A549 (cell line): ENCODE measurements at regions not wholly inside any gene's neighbourhood (a gene's known extent, or its start where the extent isn't known, plus 50 kb on each side); places are given as distances from the start of the nearest gene placed in this dataset.

Experiments used
- ATAC-seq, 2 experiments: fragments of 200-7000 bp in 1 of 2; fragments of >200 bp in 1 of 2; cut with Nextera tagmentation in 1 of 2; cut with Tn5 transposase in 1 of 2; 3 replicates each; pipeline versions ENCODE4 v1.8.0 to v1.9.1; 2018 to 2020; ENCODE audit warnings: mild to moderate bottlenecking in 1 of 2, moderate library complexity in 1 of 2
- CTCF ChIA-PET: fragments of 300-600 bp; sonication (Branson Sonifier 250); formaldehyde crosslinking; extraction: SDS; loops from one replicate; lab custom pipeline; 2021; ENCODE audit warnings: antibody characterized with exemption, inconsistent platforms; lab: Yijun Ruan, JAX
- POLR2A ChIA-PET: fragments of 350-600 bp; formaldehyde crosslinking; extraction: SDS; loops from one replicate; lab custom pipeline; 2021; ENCODE audit warnings: antibody characterized with exemption, inconsistent platforms; lab: Yijun Ruan, JAX
- DNase-seq, 2 experiments: peaks; one replicate each; pipeline versions ENCODE4 v3.0.0 to v3.0.0-alpha.2; 2011 to 2016; ENCODE audit warnings: low read depth in 1 of 2, low spot score in 1 of 2
- FAIRE-seq: peaks from 2 replicates; lab custom pipeline; 2011; peaks lifted over from hg19 to GRCh38; lab: Jason Lieb, UNC
- H3K27ac ChIP-seq, 2 experiments: fragments of >200 bp; sonication (Bioruptor Twin); formaldehyde crosslinking; 3 replicates each; pipeline ENCODE4 v1.5.1; 2016 to 2017
- H3K4me1 ChIP-seq: fragments of >200 bp; sonication (Bioruptor Twin); formaldehyde crosslinking; 3 replicates; pipeline ENCODE4 v1.6.1; 2016
- H3K4me2 ChIP-seq: fragments of >200 bp; sonication (Bioruptor Twin); formaldehyde crosslinking; 3 replicates; pipeline ENCODE4 v1.6.1; 2016
- H3K4me3 ChIP-seq: fragments of >200 bp; sonication (Bioruptor Twin); formaldehyde crosslinking; 3 replicates; pipeline ENCODE4 v1.5.1; 2016
- H3K9me3 ChIP-seq: fragments of >200 bp; sonication (Bioruptor Twin); formaldehyde crosslinking; 3 replicates; pipeline ENCODE4 v1.6.1; 2016
- BHLHE40 ChIP-seq: IDR thresholded peaks from 2 replicates; pipeline ENCODE4 v1.6.1; 2012; ENCODE audit warnings: low read depth, low read length, inconsistent platforms
- CHD2 ChIP-seq: fragments of 150-350 bp; IDR thresholded peaks from 2 replicates; pipeline ENCODE4 v1.6.1; 2014; ENCODE audit warnings: low read length; ENCODE audit not compliant: partially characterized antibody
- CHD4 ChIP-seq: fragments of 200-600 bp; sonication (generic); IDR thresholded peaks from 2 replicates; pipeline ENCODE4 v1.6.1; 2016; ENCODE audit warnings: antibody characterized with exemption, mild to moderate bottlenecking, borderline replicate concordance
- CTCF ChIP-seq: fragments of >200 bp; sonication (Bioruptor Twin); formaldehyde crosslinking; IDR thresholded peaks from 3 replicates; pipeline ENCODE4 v1.5.1; 2016
- E2F6 ChIP-seq: IDR thresholded peaks from 2 replicates; pipeline ENCODE4 v1.6.1; 2012; ENCODE audit warnings: low read depth, borderline replicate concordance
- EP300 ChIP-seq, 2 experiments: fragments of >200 bp; sonication (Bioruptor Twin); formaldehyde crosslinking; IDR thresholded peaks; 2 replicates in 1 of 2; 3 replicates in 1 of 2; pipeline ENCODE4 v1.6.1; 2016 to 2017
- FOXS1 ChIP-seq: fragments of 250-450 bp; sonication (Bioruptor Pico); IDR thresholded peaks from 2 replicates; pipeline ENCODE4 v1.5.0; 2020; ENCODE audit warnings: mild to moderate bottlenecking, moderate library complexity
- GATA3 ChIP-seq: IDR thresholded peaks from 2 replicates; pipeline ENCODE4 v1.6.1; 2012; ENCODE audit warnings: borderline replicate concordance
- HDAC2 ChIP-seq: fragments of 200-600 bp; sonication (generic); IDR thresholded peaks from 2 replicates; pipeline ENCODE4 v1.6.1; 2016
- HEYL ChIP-seq: fragments of 250-450 bp; sonication (Bioruptor Pico); IDR thresholded peaks from 2 replicates; pipeline ENCODE4 v1.8.0; 2021; ENCODE audit warnings: mild to moderate bottlenecking, moderate library complexity
- HMGXB4 ChIP-seq: fragments of 250-450 bp; sonication (Bioruptor Pico); IDR thresholded peaks from 2 replicates; pipeline ENCODE4 v1.5.0; 2021; ENCODE audit warnings: mild to moderate bottlenecking, moderate library complexity, borderline replicate concordance
- HOXA7 ChIP-seq: fragments of 250-450 bp; sonication (Bioruptor Pico); IDR thresholded peaks from 2 replicates; pipeline ENCODE4 v1.5.0; 2020; ENCODE audit warnings: mild to moderate bottlenecking, moderate library complexity
- HOXB13 ChIP-seq: fragments of 250-450 bp; sonication (Bioruptor Pico); IDR thresholded peaks from 2 replicates; pipeline ENCODE4 v1.5.0; 2020; ENCODE audit warnings: low read depth, mild to moderate bottlenecking, moderate library complexity
- HOXB5 ChIP-seq: fragments of 250-450 bp; sonication (Bioruptor Pico); IDR thresholded peaks from 2 replicates; pipeline ENCODE4 v1.5.0; 2020; ENCODE audit warnings: mild to moderate bottlenecking, moderate library complexity
- JUN ChIP-seq, 2 experiments: fragments of >200 bp; sonication (Bioruptor Twin); formaldehyde crosslinking; IDR thresholded peaks; 2 replicates in 1 of 2; 3 replicates in 1 of 2; pipeline ENCODE4 v1.6.1; 2016 to 2017
- NFE2L2 ChIP-seq: fragments of 150-350 bp; conservative IDR thresholded peaks from 2 replicates; pipeline ENCODE4 v1.6.1; 2014; ENCODE audit warnings: low read length
- NPAS2 ChIP-seq: fragments of 250-450 bp; sonication (Bioruptor Pico); IDR thresholded peaks from 2 replicates; pipeline ENCODE4 v1.8.0; 2022; ENCODE audit warnings: mild to moderate bottlenecking, moderate library complexity, borderline replicate concordance
- NR3C1 ChIP-seq: fragments of >200 bp; sonication (Bioruptor Twin); formaldehyde crosslinking; IDR thresholded peaks from 3 replicates; pipeline ENCODE4 v1.6.1; 2017
- PHF8 ChIP-seq: fragments of 200-600 bp; sonication (generic); IDR thresholded peaks from 2 replicates; pipeline ENCODE4 v1.6.1; 2016; ENCODE audit warnings: low read depth, mild to moderate bottlenecking, antibody characterized with exemption, moderate library complexity, borderline replicate concordance
- RCOR1 ChIP-seq: fragments of 150-350 bp; IDR thresholded peaks from 2 replicates; pipeline ENCODE4 v1.6.1; 2014; ENCODE audit warnings: antibody characterized with exemption, low read length, low read depth
- RNF2 ChIP-seq: fragments of 200-600 bp; sonication (generic); IDR thresholded peaks from 2 replicates; pipeline ENCODE4 v1.6.1; 2016; ENCODE audit warnings: low read depth, mild to moderate bottlenecking, antibody characterized with exemption, moderate library complexity, borderline replicate concordance
- SMC3 ChIP-seq: fragments of >200 bp; sonication (Bioruptor Twin); formaldehyde crosslinking; IDR thresholded peaks from 3 replicates; pipeline ENCODE4 v1.6.1; 2018; ENCODE audit warnings: inconsistent platforms
- TFCP2L1 ChIP-seq: fragments of 250-450 bp; sonication (Bioruptor Pico); IDR thresholded peaks from 2 replicates; pipeline ENCODE4 v1.5.0; 2021; ENCODE audit warnings: mild to moderate bottlenecking
- USF2 ChIP-seq: fragments of 450-650 bp; IDR thresholded peaks from 2 replicates; pipeline ENCODE4 v1.6.1; 2014; ENCODE audit warnings: antibody characterized with exemption
- WGBS: methylation state at CpG from one replicate; pipeline ENCODE4 v1.1.6; 2017; ENCODE audit errors: missing lambda C conversion rate; 5-methylcytosine and 5-hydroxymethylcytosine counted together

GRCh38 chr6:21448485-21449109 is 145.0 kb upstream of the SOX4 start:
- FAIRE-seq, result no peak
- CTCF ChIA-PET, result no interaction called here

GRCh38 chr6:21450149-21450548 is 143.4 kb upstream of the SOX4 start:
- DNase-seq, result no peak
- H3K9me3 ChIP-seq, result no peaks in the 10 kb centered on the region
- ATAC-seq, result no peak
- TF ChIP-seq CTCF (no peak), NR3C1 (no peak), SMC3 (no peak), HOXA7 (CRISPR knock-in tag) (no peak), HDAC2 (no peak), NFE2L2 (no peak), BHLHE40 (no peak), CHD4 (no peak), HEYL (CRISPR knock-in tag) (no peak), RCOR1 (no peak), USF2 (no peak), E2F6 (no peak), EP300 (IDR thresholded peaks at IDR 0.05) (no peak), RNF2 (no peak), HOXB13 (CRISPR knock-in tag) (no peak), HOXB5 (CRISPR knock-in tag) (no peak), PHF8 (no peak), FOXS1 (CRISPR knock-in tag) (no peak), JUN (IDR thresholded peaks at IDR 0.05) (no peak)
- TF ChIP-seq, all 56 proteins: peak for 0
- Histone ChIP-seq H3K4me3 (no peak overlapping the region), H3K27ac (no peak overlapping the region), H3K4me2 (no peak overlapping the region), H3K4me1 (no peaks in the 10 kb centered on the region)
- POLR2A ChIA-PET, result no interaction called here
- CTCF ChIA-PET, result interaction anchor here (1.1 kb wide), 1 partner anchor 33 kb away, joined by 3 read pairs; no protein-coding TSS in a partner anchor
- FAIRE-seq, result no peak
- WGBS, result 88% methylated on average over 4 of the region's 4 CpGs

More at GRCh38 chr6:21448485-21449109, 145.0 kb upstream of the SOX4 start:
- H3K4me1 ChIP-seq, result no peaks in the 10 kb centered on the region
- ATAC-seq, result no peak
- no peak overlapping the region for H3K4me3 ChIP-seq
- POLR2A ChIA-PET, result no interaction called here
- TF ChIP-seq EP300 (IDR thresholded peaks at IDR 0.05) (no peak), NPAS2 (CRISPR knock-in tag) (no peak), PHF8 (no peak), CHD2 (no peak), HMGXB4 (CRISPR knock-in tag) (no peak), TFCP2L1 (CRISPR knock-in tag) (no peak), GATA3 (no peak)
- TF ChIP-seq, all 56 proteins: peak for 0
- no peak for DNase-seq
- no peak overlapping the region for H3K27ac ChIP-seq
- 46% methylated on average over 1 of the region's 1 CpG for WGBS
- no peaks in the 10 kb centered on the region for H3K9me3 ChIP-seq
- no peak overlapping the region for H3K4me2 ChIP-seq
